Trophoblast cell (in vitro differentiated cells and primary cell): ENCODE measurements at regions not wholly inside any gene's neighbourhood (a gene's known extent, or its start where the extent isn't known, plus 50 kb on each side); places are given as distances from the start of the nearest gene placed in this dataset.
A peak's percentile ranks its signal among the peaks of the same experiment; 100 is the strongest.

Experiments
- DNase-seq, 2 donors: peaks; one replicate each; pipeline ENCODE4 v3.0.0-alpha.2; 2016
- H2AFZ ChIP-seq: 2 replicates; pipeline ENCODE4 v1.6.1; 2013; ENCODE audit warnings: low read length, moderate library complexity, mild to moderate bottlenecking; ENCODE audit not compliant: insufficient read depth, poor library complexity
- H2AK5ac ChIP-seq: 2 replicates; pipeline ENCODE4 v1.6.1; 2013; ENCODE audit warnings: mild to moderate bottlenecking, low read length
- H2BK120ac ChIP-seq: 2 replicates; pipeline ENCODE4 v1.6.1; 2013; ENCODE audit warnings: low read length, mild to moderate bottlenecking, moderate library complexity; ENCODE audit not compliant: insufficient read depth, poor library complexity
- H2BK12ac ChIP-seq: 2 replicates; pipeline ENCODE4 v1.6.1; 2013; ENCODE audit warnings: mild to moderate bottlenecking, low read length, moderate library complexity
- H2BK5ac ChIP-seq: 2 replicates; pipeline ENCODE4 v1.6.1; 2013; ENCODE audit warnings: low read length, low read depth, moderate library complexity, mild to moderate bottlenecking; ENCODE audit not compliant: poor library complexity
- H3K14ac ChIP-seq: 2 replicates; pipeline ENCODE4 v1.6.1; 2013; ENCODE audit warnings: mild to moderate bottlenecking, low read length
- H3K18ac ChIP-seq: 2 replicates; pipeline ENCODE4 v1.6.1; 2013; ENCODE audit warnings: mild to moderate bottlenecking, low read length
- H3K23ac ChIP-seq: 2 replicates; pipeline ENCODE4 v1.6.1; 2013; ENCODE audit warnings: low read length
- H3K27ac ChIP-seq: 2 replicates; pipeline ENCODE4 v1.5.1; 2013; ENCODE audit warnings: low read depth, mild to moderate bottlenecking, inconsistent platforms, low read length, moderate library complexity
- H3K27me3 ChIP-seq: 2 replicates; pipeline ENCODE4 v1.6.1; 2013; ENCODE audit warnings: inconsistent platforms, mild to moderate bottlenecking, low read length, moderate library complexity; ENCODE audit not compliant: insufficient read depth
- H3K36me3 ChIP-seq, 2 experiments: 1 replicate in 1 of 2; 2 replicates in 1 of 2; pipeline ENCODE4 v1.6.1; 2013; ENCODE audit warnings: low read length in 2 of 2, mild to moderate bottlenecking in 2 of 2, moderate library complexity in 1 of 2; ENCODE audit not compliant: insufficient read depth in 2 of 2, control insufficient read depth in 1 of 2
- H3K4ac ChIP-seq: 2 replicates; pipeline ENCODE4 v1.6.1; 2013; ENCODE audit warnings: low read depth, mild to moderate bottlenecking, low read length, moderate library complexity
- H3K4me1 ChIP-seq, 2 experiments: 1 replicate in 1 of 2; 2 replicates in 1 of 2; pipeline ENCODE4 v1.6.1; 2013; ENCODE audit warnings: low read length in 2 of 2, mild to moderate bottlenecking in 2 of 2, moderate library complexity in 1 of 2; ENCODE audit not compliant: insufficient read depth in 2 of 2, control insufficient read depth in 1 of 2
- H3K4me2 ChIP-seq: 2 replicates; pipeline ENCODE4 v1.6.1; 2013; ENCODE audit warnings: inconsistent platforms, mild to moderate bottlenecking, low read length, moderate library complexity
- H3K4me3 ChIP-seq: 2 replicates; pipeline ENCODE4 v1.5.1; 2013; ENCODE audit warnings: mild to moderate bottlenecking, low read depth, low read length, inconsistent platforms
- H3K79me1 ChIP-seq: one replicate; pipeline ENCODE4 v1.6.1; 2013; ENCODE audit warnings: low read length
- H3K79me2 ChIP-seq: 2 replicates; pipeline ENCODE4 v1.6.1; 2013; ENCODE audit warnings: low read length, mild to moderate bottlenecking; ENCODE audit not compliant: control insufficient read depth, insufficient read depth, poor library complexity
- H3K9ac ChIP-seq: 2 replicates; pipeline ENCODE4 v1.6.1; 2013; ENCODE audit warnings: mild to moderate bottlenecking, low read length
- H3K9me3 ChIP-seq: 2 replicates; pipeline ENCODE4 v1.6.1; 2013; ENCODE audit warnings: low read depth, mild to moderate bottlenecking, control low read depth, inconsistent platforms, low read length; ENCODE audit not compliant: insufficient read depth
- H4K12ac ChIP-seq: 2 replicates; pipeline ENCODE4 v1.6.1; 2013; ENCODE audit warnings: low read depth, mild to moderate bottlenecking, low read length, moderate library complexity
- H4K8ac ChIP-seq: 2 replicates; pipeline ENCODE4 v1.6.1; 2013; ENCODE audit warnings: low read depth, mild to moderate bottlenecking, low read length, moderate library complexity
- H4K91ac ChIP-seq: one replicate; pipeline ENCODE4 v1.6.1; 2013; ENCODE audit warnings: low read depth, mild to moderate bottlenecking, low read length, moderate library complexity
- WGBS: extraction: QIAGEN DNeasy Blood & Tissue Kit; methylation state at CpG from one replicate; pipeline ENCODE4 v1.1.7; 2013; ENCODE audit warnings: missing lambda C conversion rate; ENCODE audit not compliant: insufficient read length, insufficient coverage; ENCODE audit errors: extremely low coverage; 5-methylcytosine and 5-hydroxymethylcytosine counted together

DNA sequence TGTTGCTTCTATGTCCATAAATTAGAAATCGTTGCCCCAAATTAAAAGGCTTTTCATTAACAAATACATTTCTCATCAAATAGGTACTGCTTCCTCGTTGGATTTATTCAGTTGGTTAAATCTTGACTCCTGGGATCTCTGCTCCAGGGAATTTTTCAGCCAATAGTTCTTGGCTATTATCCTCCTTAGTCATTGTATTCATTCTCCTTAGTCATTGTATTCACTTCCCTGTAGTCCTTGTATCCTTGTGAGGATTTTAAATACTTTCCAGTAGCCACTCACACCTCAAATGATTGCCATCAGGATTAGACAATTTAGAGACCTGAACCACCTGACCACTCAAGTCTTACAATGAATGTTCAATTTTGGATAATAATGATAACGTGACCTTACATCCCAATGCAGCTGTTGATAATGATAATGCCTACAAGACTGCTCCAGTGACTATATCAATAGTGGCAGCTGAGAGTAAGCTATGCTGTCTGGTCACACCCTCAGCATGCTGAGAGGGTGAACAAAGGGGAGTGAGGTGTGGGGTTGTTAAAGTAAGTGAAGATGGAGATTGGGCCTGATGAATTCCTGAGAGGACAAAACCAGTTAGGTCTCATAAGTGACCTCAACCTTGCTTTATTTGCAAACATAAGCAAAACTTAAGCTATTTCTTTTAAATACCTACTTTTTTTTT is 193.7 kb upstream of the RTL1 start:
- H3K23ac ChIP-seq, result no peak overlapping the region
- no peak overlapping the region for H3K27ac ChIP-seq
- no CpG with 5 or more reads among the region's 3 CpGs for WGBS
- H4K91ac ChIP-seq, result no peak overlapping the region
- H3K27me3 ChIP-seq, result no peaks in the 10 kb centered on the region
- no peak overlapping the region for H3K18ac ChIP-seq
- no peak overlapping the region for H2AK5ac ChIP-seq
- no peak overlapping the region for H3K14ac ChIP-seq
- no peak overlapping the region for H3K9ac ChIP-seq
- H3K36me3 ChIP-seq, result no peaks in the 10 kb centered on the region
- no peak overlapping the region for H2AFZ ChIP-seq
- no peaks in the 10 kb centered on the region for H3K79me1 ChIP-seq
- no peak overlapping the region for H2BK12ac ChIP-seq
- DNase-seq, result no peak
- H3K79me2 ChIP-seq, result no peaks in the 10 kb centered on the region
- H3K9me3 ChIP-seq, result peaks cover 4% of the 10 kb centered on the region
- no peak overlapping the region for H2BK120ac ChIP-seq
- no peak overlapping the region for H3K4me2 ChIP-seq
- H4K8ac ChIP-seq, result no peak overlapping the region
- H3K4ac ChIP-seq, result no peak overlapping the region
- H2BK5ac ChIP-seq, result no peak overlapping the region
- no peak overlapping the region for H4K12ac ChIP-seq
- no peak overlapping the region for H3K4me3 ChIP-seq
- H3K4me1 ChIP-seq, result no peaks in the 10 kb centered on the region

DNA sequence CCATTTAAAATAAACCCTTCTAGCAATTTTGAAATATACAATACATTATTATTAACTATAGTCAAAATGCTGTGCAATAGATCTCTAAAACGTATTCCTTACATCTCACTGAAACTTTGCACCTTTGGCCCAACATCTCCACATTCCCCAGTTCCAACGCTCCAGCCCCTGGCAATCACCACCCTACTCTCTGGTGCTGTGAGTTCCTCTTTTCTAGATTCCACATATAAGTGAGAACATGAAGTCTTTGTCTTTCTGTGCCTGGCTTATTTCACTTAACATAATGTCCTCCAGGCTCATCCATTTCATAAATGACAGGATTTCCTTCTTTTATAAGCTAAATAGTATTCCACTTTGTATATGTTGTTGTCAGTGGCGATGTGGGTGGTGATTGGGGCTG is 194.7 kb upstream of the RTL1 start:
- Histone ChIP-seq H4K91ac (no peak overlapping the region), H3K79me2 (no peaks in the 10 kb centered on the region), H2AFZ (no peak overlapping the region), H3K9ac (no peak overlapping the region), H4K12ac (no peak overlapping the region), H3K27ac (no peak overlapping the region), H3K14ac (no peak overlapping the region), H3K27me3 (no peaks in the 10 kb centered on the region), H3K79me1 (no peaks in the 10 kb centered on the region), H3K36me3 (no peaks in the 10 kb centered on the region), H3K4me2 (no peak overlapping the region), H3K4me3 (no peak overlapping the region), H2BK120ac (no peak overlapping the region), H4K8ac (no peak overlapping the region), H3K23ac (no peak overlapping the region), H3K9me3 (peaks cover 4% of the 10 kb centered on the region), H2AK5ac (no peak overlapping the region), H3K18ac (no peak overlapping the region), H3K4ac (no peak overlapping the region), H2BK12ac (no peak overlapping the region), H2BK5ac (no peak overlapping the region), H3K4me1 (no peaks in the 10 kb centered on the region)
- no CpG with 5 or more reads among the region's 3 CpGs for WGBS
- DNase-seq, result no peak

DNA sequence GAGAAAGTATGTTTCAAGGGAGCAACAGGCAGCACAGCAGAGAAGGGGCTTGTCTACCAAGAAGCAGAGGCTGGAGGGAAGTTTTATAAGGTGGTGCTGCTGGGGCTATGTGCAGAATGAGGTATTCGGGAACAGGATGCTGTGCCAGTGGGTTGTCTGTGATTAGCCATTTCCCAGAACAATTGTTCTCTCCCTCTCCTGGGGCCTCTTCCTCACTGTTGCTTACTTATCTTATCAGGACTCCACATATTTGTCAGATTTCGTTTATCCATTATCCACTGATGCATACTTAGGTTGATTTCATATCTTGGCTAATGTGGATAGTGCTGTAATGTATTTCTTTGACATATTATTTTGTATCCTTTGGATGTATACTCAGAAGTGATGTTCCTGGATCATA is 195.1 kb upstream of the RTL1 start:
- Histone ChIP-seq H3K4me1 (no peaks in the 10 kb centered on the region), H3K9me3 (peaks cover 4% of the 10 kb centered on the region), H3K27me3 (no peaks in the 10 kb centered on the region), H3K27ac (no peak overlapping the region), H3K36me3 (no peaks in the 10 kb centered on the region), H2BK12ac (no peak overlapping the region), H3K9ac (no peak overlapping the region), H3K14ac (no peak overlapping the region), H3K4me2 (no peak overlapping the region), H2AK5ac (no peak overlapping the region), H2BK120ac (no peak overlapping the region), H3K4ac (no peak overlapping the region), H3K79me2 (no peaks in the 10 kb centered on the region), H3K4me3 (no peak overlapping the region), H2BK5ac (no peak overlapping the region), H3K18ac (no peak overlapping the region), H4K12ac (no peak overlapping the region), H3K23ac (no peak overlapping the region), H4K8ac (no peak overlapping the region), H2AFZ (no peak overlapping the region), H3K79me1 (no peaks in the 10 kb centered on the region), H4K91ac (no peak overlapping the region)
- no CpG with 5 or more reads among the region's 2 CpGs for WGBS
- DNase-seq, result no peak

DNA sequence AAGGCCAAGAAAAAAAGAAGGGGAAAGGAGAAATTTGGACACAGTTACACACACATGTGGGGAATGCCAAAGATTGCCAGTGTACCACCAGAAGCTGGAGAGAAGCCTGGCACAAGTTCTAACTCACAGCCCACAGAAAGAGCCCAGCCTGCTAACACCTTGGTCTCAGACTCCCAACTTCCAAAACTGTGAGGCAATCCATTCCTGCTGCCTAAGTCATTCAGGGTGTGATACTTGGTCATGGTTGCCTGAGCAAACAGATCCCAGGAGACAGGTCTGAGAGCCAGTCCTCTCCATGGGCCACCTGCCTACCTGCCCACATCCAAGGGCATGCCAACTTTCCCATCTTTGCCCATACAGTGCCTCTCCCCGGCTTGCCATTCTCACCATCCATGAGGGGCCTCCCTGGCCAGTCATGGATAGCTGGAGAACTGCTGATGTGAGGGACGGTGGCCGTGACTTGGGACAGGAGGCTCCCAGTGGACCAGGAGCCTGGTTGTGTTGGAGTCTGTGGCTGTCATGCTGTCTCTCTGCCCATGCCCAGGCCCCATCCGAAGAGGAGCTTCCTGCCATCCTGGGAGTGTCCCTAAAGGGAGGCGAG is 198.0 kb upstream of the RTL1 start:
- Histone ChIP-seq H4K12ac (no peak overlapping the region), H2BK5ac (no peak overlapping the region), H2BK12ac (no peak overlapping the region), H4K91ac (no peak overlapping the region), H3K4me3 (no peak overlapping the region), H3K23ac (no peak overlapping the region), H2BK120ac (no peak overlapping the region), H3K4ac (no peak overlapping the region), H3K14ac (no peak overlapping the region), H3K9ac (no peak overlapping the region), H3K4me1 (no peaks in the 10 kb centered on the region), H4K8ac (no peak overlapping the region), H3K4me2 (no peak overlapping the region), H3K79me2 (no peaks in the 10 kb centered on the region), H2AFZ (no peak overlapping the region), H2AK5ac (no peak overlapping the region), H3K36me3 (no peaks in the 10 kb centered on the region), H3K79me1 (no peaks in the 10 kb centered on the region), H3K9me3 (peaks cover 4% of the 10 kb centered on the region), H3K18ac (no peak overlapping the region), H3K27me3 (no peaks in the 10 kb centered on the region), H3K27ac (no peak overlapping the region)
- DNase-seq, result peak; percentile 9 to 53
- WGBS, result no CpG with 5 or more reads among the region's 5 CpGs
